ENCODE measurements at regions not wholly inside any gene's neighbourhood (a gene's known extent, or its start where the extent isn't known, plus 50 kb on each side); places are given as distances from the start of the nearest gene placed in this dataset.

DNA sequence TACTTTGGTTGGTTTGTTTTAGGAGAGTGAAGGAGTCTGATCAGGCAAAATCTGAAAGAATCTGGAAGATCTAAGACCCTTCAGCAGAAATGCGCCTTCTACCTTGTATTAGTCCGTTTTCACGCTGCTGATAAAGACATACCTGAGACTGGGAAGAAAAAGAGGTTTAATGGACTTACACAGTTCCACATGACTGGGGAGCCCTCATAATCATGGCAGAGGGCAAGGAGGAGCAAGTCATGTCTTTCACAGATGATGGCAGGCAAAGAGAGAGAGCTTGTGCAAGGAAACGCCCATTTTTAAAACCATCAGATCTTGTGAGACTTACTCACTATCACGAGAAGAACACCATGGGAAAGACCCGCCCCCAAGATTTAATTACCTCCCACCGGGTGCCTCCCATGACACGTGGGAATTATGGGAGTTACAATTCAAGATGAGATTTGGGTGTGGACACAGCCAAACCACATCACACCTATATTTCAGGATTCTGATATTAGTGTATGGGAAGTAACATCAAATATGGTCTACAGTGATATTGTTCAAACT lies 99.3 kb downstream of the GLUL start:
- DNase-seq = no peak

DNA sequence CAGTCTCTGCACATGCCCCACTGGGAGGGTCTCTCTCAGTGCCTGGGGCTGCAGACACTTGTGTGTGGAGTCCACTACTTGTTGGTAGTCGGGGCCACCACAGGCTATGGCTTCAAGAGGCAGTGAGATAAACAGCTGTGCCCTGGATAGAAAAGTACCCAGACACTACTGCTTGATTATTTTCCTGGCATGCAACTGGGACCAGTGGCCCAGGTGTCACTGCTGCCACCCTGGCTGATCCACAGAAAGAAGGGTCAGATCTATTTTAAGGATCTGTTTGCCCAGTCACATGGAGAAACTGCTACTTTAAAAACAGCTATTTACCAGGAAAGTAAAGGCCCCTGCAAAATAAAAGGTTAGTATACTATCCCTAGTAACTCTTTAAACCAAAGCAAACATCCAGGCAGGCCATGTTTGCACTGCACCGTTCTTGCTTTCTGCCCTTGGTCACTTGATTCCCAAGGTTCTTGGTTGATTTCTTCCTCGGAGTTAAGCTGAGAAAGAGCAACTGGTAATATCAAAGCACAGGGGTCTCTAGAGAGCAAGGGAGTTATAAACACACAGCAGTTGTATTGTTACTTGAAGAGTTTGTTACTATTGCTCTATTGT lies 99.9 kb downstream of the GLUL start:
- DNase-seq = no peak

DNA sequence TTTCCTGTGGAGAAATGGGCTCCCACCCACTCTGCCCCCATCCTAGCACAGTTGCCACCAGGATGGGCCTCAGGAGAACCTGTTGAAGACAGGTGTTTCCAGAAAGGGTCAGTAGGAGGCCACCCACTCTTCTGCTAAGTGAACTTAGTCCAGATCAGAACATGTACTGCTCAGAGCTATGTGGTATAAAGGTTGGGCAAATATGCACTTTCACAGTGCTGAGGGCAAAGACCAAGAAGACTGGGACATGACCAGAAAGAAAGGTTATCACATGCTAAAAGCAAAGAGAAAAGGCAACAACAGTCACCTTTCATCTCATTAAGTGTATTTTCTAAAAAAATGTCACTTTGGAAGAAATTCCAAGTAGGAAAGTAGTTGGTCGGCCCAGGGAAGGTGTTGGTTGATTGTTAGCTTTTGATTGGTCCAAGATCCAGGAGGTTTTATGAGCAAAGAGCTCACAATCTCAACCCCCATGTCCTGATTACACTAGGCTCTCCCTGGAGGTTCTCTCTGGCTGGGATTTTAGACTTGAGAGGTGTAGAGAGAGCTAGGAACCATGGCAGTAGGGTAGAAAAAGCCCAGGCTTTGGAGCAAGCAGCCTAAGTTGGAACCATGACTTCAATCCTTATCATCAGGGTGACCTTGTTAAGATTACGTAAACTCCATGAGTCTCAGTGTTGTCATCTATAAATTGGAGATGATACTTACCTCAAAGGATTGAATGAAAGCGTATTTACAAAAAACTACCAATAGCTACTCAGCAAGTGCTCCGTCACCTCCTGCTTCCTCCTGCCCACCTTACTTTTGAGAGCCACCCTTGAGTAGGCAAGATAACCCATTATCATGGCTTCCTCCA lies 102.6 kb downstream of the GLUL start:
- no peak for DNase-seq

DNA sequence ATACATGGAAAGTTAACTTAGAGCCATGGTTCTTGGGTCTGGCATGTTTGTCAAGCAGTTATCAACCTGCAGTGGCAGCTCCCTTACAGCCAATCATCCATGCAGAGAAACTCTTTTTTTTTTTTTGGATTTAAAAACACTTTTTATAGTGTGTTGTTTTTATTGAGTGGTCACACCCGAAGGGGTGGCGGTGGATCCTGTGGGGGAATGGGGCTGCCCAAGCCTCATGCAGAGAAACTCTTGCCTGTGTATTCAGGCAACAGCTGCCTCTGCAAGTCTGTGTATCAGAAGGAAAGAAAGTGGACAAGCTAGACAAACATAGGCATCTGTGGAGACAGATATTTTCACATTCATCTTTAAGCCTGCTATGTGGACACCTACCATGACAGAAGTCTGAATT lies 104.8 kb downstream of the GLUL start:
- DNase-seq = no peak

DNA sequence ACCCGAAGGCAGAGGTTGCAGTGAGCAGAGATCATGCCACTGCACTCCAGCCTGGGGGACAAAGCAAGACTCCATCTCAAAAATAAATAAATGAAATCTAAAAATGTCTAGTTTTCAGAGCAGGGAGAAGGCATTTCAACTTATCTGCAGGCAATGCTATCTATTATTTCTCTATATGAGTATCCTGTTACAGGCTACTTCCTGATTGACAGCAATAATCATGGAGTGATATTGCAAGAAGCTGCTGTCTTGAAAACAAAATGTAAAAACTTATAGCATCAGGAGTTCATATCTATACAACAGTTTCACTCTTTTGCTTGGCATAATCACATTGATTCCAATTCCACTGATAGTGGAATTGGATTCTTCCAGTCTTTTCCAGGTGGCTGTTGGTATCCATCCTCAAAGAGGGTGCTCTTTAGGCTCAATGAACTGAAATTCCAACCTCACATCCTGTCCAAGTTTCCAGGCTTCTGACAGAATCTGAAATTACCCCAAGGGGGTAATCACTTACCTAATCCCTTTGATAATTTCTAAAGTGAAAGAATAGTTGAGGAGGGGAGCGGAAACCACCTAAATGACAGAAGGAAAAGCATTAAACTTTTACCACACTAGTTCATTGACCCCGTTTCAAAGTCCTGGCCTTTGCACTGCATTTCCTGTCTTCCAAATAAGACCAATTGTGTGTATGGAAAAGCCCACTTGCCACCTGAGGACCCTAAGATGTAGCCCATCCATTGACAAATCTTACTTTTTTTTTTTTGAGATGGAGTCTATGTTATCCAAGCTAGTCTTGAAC lies 107.6 kb downstream of the GLUL start:
- DNase-seq = no peak

DNA sequence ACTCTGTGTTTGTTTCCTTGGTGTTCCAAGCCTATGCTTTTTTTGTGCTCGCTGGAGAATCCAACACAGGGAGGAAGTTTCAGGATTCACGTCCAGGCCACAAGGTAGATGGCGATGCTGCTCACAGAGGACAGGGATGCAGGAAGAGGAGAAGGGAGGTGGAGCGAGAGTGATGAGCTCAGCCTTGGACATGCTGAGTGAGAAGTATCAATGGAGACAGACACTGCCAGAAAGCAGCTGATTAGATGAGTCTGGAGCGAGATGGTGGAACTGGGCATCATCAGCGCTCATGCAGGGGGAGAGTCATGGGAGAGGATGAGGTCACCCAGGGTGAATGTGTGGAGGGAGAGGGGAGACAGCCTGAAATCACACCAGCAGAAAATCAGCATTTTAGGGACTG lies 110.0 kb downstream of the GLUL start:
- DNase-seq = no peak

DNA sequence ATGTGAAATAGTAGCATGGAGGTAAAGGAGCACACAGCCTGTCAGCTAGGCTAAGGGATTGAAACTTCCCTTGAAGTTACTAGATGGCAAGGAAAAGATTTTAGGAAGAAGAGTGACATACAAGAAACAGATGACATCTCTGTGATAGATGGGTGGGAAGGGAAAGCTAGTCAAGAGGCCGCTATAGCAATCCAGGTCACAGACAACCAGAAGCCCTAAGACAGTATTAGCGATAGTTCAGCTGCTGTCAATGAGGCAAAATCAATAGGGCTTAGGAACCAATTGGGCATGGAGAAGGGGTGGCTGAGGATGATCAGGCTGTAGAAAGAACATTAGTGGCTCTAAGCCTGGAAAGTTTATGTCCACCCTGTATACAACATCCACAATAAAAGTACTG lies 111.1 kb downstream of the GLUL start:
- DNase-seq = no peak

DNA sequence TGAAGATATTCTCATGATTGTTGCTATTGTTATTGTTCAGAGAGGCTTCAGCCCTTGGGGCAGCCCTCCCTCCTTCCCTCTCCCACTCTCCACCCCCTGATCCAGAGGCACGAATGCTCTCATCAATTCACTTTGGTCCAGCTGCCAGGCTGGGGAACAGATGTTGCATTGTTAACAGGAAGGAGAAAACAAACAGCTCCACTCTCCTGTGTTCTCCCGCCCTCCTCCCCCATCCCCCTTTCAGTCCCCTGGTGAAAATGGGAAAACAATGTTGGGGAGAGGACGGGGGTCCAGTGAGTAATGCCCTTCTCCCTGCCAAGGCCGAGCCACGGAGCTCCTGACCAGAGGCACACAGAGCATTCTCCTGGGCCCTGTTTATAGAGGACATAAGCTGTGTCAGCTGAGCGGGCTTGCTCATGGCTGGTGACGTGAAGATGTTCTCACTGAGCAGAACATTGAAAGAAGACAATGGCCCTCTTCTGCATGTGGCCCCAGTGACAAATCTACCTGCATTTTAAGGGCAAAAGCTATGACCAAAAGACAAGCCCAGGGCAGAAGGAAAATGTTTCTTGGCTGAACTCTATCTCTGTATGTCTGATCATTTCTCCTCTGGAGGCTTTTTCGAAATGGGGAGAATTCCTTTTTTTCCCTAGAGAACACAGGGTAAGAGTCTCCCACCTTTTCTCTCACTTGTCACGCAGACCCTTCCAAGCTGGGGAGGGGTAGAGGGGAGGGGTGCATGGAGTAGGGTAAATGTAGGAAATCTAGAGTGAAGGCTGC lies 111.7 kb downstream of the GLUL start:
- DNase-seq = no peak

DNA sequence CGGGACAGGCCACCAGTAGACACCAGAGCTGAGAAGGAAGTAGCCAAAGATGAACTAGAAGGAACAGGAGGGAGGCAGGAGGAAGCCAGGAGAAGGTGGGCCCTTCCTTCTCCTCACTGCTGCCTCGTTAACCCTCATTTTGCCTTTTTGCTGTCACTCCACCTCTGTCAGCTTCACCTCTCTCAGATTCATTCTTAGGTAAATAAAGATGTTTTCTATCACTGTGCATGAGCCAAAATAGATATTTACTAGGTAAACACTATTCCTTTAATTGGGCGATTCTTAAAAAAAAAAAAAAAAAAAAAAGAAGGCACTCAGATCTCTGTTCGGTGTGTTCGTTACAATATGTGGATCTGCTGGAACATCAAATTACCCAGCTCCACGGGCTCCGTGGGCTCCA lies 112.3 kb downstream of the GLUL start:
- DNase-seq = no peak

DNA sequence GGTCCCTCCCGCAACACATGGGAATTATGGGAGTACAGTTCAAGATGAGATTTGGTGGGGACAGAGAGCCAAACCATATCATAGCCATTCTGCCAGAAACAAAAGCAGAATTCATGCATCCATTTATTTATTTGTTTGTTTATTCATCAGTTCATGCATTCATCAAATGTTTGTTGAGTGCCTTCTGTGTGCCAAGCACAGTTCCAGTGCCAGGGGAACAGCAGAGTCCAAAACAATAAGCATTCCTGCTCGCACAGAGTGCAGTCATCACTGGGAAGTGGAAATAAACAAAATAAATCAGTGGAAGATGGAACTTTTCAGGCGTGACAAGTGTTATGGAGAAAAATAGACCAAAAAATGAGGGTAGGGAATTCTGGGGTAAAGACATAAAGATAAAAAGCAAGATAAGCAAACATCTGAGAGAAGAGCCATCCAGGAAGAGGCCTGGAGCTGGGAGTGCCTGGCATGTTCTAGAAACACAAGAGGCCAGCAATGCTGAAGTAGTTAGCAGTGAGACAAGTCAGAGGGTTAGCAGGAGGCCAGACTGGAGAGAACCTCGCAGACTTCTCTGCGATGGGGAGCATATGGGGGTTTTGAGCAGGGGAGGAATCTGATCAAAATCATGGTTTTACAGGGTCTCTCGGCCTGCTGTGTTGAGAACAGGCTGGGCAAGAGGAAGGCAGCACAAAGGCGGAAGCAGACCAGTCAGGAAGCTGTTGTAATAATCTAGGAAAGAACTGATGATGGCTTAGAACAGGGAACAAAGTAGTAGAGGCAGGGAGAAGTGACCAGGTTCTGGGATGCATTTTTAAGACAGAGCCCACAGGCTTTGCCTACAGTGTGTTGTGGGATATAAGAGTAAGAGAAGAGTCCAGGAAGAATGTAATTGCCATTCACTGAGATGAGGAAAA lies 113.2 kb downstream of the GLUL start:
- DNase-seq = no peak

DNA sequence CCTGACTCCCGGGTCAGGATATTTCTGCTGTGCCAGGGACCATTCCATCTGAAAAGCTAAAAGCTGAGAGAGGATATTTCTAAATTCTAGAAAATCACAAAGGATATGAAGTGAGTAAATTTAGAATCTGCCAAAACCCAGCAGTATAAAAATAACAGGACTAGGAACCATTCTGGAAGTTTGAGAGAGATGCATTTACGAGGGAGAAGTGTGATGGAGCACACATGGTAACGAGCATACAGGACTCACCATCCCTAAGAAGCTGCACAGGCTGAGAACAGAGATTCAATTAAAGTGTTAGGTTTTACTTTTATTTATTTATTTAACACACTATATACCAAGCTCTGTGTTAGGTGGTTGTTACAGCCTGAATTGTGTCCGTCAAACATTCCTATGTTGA lies 116.3 kb downstream of the GLUL start:
- no peak for DNase-seq

DNA sequence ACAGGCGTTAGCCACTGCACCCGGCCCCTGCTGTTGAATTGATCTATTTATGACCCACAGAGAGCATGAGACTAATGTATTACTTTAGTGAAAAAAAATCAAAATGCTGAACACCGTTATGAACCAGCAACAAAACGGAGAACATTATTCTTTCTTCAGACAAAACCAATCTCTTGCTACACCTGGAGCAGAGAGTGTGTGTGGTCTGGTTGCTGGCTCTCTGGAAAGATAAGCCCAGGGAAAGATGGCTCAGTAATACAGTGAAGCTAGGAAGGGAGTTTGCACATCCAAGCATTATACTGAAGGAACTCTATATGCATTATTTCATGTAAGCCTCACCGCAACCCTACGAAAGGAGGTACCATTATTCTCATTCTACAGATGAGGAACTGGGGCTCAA lies 117.0 kb downstream of the GLUL start:
- no peak for DNase-seq

DNA sequence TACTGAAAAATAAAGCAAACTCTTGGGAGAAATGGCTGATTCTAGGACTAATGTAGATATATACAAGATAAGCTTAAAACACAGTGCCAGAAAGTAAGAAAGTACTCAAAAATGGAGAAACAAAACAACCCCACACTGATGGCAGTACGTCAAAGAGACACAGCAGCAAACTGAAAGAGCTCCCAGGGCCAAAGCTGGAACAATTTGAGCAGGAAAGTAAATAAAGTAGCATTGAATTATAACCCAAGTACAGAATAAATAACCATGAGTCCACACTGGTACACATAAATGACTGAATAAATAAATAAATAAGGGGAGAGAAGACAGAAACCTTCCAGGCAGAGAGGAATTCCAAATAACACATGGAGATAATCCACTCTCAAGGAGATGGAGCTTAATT lies 120.9 kb downstream of the GLUL start:
- DNase-seq = no peak

DNA sequence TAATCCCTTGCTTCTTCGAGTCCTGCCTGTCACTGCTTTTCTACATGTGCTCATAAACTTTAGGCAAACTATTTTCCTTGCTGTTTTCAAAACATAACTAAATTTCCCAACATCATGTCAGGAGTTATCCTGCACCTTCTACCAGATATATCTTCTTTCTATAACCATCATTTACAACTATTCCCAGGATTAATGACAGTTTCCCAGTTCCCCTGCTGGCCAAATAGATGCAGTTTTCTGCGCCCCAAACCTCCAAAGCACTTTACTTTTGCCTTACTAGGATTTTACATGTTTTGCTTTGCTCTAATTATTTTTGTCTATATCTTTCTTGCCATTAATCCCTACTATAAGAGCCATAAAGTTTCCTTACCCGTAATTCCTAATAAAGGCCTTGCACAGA lies 122.5 kb downstream of the GLUL start:
- DNase-seq = no peak

DNA sequence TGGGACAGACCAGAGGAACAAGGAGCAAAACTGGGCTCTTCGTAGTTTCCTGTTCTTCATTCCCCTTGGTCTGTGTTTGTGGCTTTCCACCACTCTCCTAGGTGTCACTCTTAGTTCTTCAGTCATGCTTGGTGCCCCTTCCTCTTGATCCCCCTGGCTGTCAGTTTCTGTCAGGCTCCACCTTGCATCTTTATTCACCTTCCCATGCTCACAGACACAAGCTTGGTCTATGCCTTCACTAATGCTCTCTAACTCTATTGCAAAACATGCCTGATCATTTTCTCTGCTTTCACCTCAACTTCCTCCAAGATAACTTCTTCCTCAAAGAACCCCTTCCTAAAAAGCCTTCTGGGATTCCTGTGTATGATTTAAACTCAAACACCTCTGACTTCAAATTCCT lies 122.9 kb downstream of the GLUL start:
- DNase-seq = no peak

DNA sequence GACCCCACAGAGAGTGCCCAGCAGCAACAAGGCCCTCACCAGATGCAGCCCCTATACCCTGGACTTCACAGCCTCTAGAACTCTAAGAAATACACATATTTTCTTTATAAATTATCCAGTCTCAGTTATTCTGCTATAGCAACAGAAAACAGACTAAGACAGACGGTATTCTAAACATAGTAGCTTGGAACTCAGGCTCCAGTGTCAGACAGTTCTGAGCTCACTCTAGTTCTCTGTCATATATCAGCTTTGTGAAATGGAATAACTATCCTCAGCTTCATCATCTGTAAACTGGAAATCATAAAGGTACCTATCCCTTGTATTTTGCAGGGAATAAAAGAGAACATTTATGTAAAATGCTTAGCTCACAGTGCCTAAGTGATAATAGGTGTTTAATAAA lies 127.4 kb downstream of the GLUL start:
- no peak for DNase-seq

DNA sequence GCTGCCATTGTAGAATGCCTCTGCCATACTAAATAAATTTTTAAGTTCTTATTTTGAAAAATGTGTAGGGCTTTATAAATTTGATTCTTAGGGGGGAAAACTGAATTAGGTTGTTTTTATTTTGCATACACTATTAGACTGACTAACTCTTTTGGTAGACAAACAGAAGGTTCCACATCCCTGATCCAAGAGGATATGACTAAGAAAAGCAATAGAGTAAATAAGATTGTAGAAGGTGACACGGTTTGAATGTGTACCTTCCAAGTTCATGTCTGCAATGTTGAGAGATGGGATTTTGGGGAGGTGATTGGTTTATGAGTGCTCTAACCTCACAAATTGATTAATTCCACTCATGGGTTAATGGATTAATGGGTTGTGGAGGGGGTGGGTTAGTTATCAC lies 127.9 kb downstream of the GLUL start:
- no peak for DNase-seq

DNA sequence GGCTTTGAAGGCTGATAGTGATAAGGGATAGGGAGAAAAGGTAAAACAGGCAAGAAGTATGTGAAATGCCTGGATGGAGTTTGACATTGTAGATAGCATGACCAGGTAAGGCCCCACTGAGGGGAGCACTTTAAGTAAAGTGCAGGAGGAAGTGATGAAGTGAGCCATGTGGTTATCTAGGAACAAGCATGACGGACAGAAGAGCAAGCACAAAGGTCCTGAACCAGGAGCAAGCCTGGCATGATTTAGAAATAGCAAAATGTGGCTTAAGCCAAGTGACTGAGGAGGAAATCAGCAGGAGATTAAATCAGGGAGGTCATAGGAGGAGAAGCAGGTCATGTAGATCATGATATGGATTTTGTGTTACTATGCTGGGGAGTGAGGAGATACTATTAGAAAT lies 129.2 kb downstream of the GLUL start:
- no peak for DNase-seq

DNA sequence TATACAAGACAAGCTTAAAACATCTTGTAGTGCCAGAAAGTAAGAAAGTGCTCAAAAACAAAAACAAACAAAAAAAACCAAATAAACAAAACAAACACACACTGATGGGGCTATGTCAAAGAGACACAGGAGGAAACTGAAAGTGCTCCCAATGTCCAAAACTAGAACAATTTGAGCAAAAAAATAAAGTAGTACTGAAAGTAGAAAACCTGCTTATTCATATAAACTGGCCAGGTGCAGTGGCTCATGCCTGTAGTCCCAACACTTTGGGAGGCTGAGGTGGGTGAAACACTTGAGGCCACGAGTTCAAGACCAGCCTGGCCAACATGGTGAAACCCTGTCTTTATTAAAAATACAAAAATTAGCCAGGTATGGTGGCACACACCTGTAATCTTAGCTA lies 129.9 kb downstream of the GLUL start:
- no peak for DNase-seq

DNA sequence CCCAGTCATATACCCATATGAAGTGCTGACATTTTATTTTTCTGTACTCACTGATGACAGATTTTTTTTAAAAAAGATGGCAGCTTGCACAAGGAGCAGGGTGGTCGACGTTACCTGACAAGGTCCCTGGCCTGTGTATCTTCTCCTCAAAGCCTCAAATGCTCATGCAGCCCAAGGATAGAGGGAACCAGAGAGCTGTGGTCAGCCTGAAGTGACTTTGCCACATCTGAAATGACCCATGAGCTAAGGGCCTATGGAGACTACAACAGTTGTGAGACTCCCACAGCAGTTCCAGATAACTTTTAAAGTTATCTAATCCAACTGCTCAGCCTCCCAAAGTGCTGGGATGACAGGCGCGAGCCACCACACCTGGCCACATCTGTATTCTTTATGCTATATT lies 131.1 kb downstream of the GLUL start:
- DNase-seq = no peak

DNA sequence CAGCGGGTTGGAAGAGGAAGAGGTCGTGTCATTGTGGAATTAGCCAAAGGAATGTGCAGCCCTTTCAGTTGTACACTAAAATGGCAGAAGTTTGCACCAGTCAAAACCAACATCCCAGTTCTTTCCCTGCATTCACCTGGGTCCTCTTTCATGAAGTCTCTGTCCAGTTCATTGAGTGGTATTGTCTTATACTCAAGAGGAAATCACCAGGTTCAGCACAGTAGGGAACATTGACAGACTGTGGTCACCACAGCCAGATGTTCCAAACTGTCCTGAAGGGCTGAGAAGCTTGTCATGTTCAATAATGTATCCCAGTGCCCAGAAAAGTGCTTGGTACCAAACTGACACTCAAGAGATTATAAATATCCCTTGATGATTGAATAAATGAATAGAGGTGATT lies 131.6 kb downstream of the GLUL start:
- no peak for DNase-seq

Data from NCI-H146 (cell line).